ENCODE measurements at regions not wholly inside any gene's neighbourhood (a gene's known extent, or its start where the extent isn't known, plus 50 kb on each side); places are given as distances from the start of the nearest gene placed in this dataset.
"Not testable (repeated sequence)": the region's sequence is repeated elsewhere in the genome, so short reads cannot be mapped to it uniquely, and the experiment has no call there.

DNA sequence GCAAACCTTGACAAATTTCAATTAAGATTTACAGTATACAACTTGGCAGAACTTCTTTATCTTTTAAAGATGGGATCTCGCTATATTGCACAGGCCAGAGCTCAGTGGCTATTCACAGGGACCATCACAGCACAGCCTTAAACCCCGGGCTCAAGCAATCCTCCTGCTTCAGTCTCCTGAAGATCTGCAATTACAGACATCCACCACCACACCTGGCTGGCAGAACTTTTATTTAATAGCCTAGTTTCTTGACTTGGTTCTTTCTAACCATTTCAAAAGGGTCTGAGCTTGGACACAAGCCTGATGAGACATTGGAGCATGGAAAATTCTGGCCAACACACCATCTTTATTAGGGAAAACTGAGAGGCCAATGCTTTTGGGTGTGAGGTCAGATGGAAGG is 151.6 kb upstream of the KCNG1 start:
- Histone ChIP-seq H3K27ac (no peak overlapping the region), H3K36me3 (no peaks in the 10 kb centered on the region), H3K9me3 (no peaks in the 10 kb centered on the region), H3K4me3 (ENCODE audit: low read depth in 1 of 2, low read length in 1 of 2) (no peak overlapping the region), H3K27me3 (peaks cover 8% of the 10 kb centered on the region), H3K4me1 (ENCODE audit: control insufficient read depth in 1 of 2, insufficient read depth in 1 of 2, low read depth in 1 of 2, low read length in 1 of 2) (no peaks in the 10 kb centered on the region)
- TF ChIP-seq, protein P1, sequence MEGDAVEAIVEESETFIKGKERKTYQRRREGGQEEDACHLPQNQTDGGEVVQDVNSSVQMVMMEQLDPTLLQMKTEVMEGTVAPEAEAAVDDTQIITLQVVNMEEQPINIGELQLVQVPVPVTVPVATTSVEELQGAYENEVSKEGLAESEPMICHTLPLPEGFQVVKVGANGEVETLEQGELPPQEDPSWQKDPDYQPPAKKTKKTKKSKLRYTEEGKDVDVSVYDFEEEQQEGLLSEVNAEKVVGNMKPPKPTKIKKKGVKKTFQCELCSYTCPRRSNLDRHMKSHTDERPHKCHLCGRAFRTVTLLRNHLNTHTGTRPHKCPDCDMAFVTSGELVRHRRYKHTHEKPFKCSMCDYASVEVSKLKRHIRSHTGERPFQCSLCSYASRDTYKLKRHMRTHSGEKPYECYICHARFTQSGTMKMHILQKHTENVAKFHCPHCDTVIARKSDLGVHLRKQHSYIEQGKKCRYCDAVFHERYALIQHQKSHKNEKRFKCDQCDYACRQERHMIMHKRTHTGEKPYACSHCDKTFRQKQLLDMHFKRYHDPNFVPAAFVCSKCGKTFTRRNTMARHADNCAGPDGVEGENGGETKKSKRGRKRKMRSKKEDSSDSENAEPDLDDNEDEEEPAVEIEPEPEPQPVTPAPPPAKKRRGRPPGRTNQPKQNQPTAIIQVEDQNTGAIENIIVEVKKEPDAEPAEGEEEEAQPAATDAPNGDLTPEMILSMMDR (IDR thresholded peaks at IDR 0.05), result no peak

DNA sequence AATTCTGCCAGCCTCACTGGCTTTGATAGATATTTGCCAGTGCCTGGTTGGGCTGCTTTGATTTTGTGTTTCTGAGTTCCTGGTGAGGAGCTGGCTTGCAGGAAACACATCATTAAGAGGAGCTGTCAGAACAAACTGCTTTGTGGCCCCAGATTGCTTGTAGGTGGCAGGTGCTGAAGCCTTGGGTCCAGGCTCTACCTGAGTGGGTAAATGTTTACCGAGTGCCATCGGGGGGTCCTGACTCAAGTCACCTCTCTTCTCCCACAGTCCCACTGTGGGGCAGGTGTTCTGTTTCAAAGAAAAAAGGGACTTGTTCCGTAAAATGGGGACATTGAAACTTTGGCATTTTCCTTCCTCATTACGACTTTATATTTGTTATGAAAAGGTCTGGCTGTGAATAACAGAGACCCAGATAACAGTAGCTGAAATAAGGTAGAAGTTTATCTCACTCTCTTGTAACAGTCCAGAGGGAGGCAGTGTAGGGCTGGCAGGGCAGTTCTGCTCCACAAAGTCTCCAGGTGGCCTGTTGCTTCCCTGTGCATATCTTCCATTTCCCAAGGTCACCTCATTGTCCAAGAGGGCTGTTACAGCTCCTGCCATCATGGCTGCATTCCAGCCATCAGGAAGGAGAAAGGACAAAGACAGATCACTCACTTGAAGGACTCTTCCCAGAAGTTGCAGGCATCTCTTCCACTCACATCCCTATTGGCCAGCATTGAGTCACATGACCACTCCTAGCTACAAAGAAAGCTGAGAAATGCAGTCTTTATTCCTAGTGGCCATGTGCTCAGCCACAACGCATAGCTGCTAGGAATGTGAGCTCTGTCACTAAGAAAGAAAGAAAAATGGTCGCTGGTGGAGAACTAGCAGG is 149.9 kb upstream of the KCNG1 start:
- no peaks in the 10 kb centered on the region for H3K36me3 ChIP-seq
- no peaks in the 10 kb centered on the region for H3K9me3 ChIP-seq
- H3K27ac ChIP-seq, result no peak overlapping the region
- H3K4me3 ChIP-seq (ENCODE audit: low read depth in 1 of 2, low read length in 1 of 2), result no peak overlapping the region
- H3K4me1 ChIP-seq (ENCODE audit: control insufficient read depth in 1 of 2, insufficient read depth in 1 of 2, low read depth in 1 of 2, low read length in 1 of 2), result no peaks in the 10 kb centered on the region
- H3K27me3 ChIP-seq, result no peaks in the 10 kb centered on the region
- TF ChIP-seq, protein P1 (IDR thresholded peaks at IDR 0.05), result no peak

DNA sequence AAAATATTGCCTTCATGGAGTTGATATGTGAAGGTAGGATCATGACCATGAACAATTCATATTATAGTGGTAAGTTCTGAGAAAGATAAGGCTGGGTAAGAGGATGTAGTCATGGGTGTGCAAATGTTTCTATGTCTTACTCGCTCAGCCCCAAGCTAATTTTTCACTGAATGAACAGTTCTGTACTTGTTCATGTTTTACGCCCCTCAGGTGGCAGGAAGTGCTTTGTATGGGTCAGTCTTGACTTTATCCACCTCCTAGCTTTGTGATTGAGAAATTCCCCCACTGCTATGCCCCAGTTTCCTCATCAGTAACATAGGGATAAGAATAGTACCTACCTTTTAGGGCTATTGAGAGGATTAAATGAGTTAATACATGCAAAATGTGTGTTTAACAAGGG is 148.2 kb upstream of the KCNG1 start:
- no peaks in the 10 kb centered on the region for H3K9me3 ChIP-seq
- H3K27ac ChIP-seq, result no peak overlapping the region
- H3K4me3 ChIP-seq (ENCODE audit: low read depth in 1 of 2, low read length in 1 of 2), result no peak overlapping the region

DNA sequence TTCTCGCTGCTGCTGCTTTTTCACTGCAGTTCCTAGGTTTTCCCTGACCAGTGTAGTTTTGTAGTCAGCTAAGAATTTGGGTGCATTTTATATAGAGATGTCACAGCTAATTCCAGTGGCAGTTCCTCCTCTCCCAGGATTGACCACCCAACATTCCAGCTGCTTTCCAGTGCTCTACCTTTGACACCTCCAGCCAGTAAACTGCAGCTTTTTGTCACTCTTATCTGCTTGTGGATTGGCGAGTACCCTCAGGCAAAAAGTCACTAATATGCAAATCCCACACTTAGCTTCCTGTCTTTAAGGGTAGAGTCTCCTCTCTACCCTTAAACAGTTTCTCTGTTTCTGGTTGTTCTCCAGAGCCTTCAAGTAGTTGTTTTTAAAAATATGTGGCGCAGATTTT is 146.9 kb upstream of the KCNG1 start:
- H3K9me3 ChIP-seq, result no peaks in the 10 kb centered on the region
- no peaks in the 10 kb centered on the region for H3K27me3 ChIP-seq
- H3K36me3 ChIP-seq, result no peaks in the 10 kb centered on the region
- no peak overlapping the region for H3K4me3 ChIP-seq (ENCODE audit: low read depth in 1 of 2, low read length in 1 of 2)
- H3K27ac ChIP-seq, result no peak overlapping the region
- TF ChIP-seq, protein P1 (IDR thresholded peaks at IDR 0.05), result no peak
- H3K4me1 ChIP-seq (ENCODE audit: control insufficient read depth in 1 of 2, insufficient read depth in 1 of 2, low read depth in 1 of 2, low read length in 1 of 2), result no peaks in the 10 kb centered on the region

More for the DNA sequence above, 148.2 kb upstream of the KCNG1 start:
- H3K27me3 ChIP-seq, result no peaks in the 10 kb centered on the region
- TF ChIP-seq, protein P1 (IDR thresholded peaks at IDR 0.05), result no peak
- no peaks in the 10 kb centered on the region for H3K4me1 ChIP-seq (ENCODE audit: control insufficient read depth in 1 of 2, insufficient read depth in 1 of 2, low read depth in 1 of 2, low read length in 1 of 2)
- H3K36me3 ChIP-seq, result no peaks in the 10 kb centered on the region

DNA sequence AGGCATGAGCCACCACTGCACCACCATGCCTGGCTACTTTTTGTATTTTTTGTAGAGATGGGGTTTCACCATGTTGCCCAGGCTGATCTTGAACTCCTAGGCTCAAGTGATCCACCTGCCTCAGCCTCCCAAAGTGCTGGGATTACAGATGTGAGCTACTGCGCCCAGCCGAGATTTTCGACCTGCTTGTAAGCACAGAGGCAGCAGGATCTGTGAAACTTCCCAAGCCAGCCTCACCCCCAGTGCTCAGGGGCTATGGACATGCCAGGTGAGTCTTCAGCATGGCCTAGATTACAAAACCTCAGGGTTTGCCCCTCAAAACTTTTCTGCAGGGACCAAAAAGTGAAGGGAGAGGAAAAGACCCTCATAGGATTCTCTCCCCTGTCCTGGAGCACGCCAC is 145.0 kb upstream of the KCNG1 start:
- H3K27ac ChIP-seq; H3K4me3 ChIP-seq (ENCODE audit: low read depth in 1 of 2, low read length in 1 of 2); H3K4me1 ChIP-seq (ENCODE audit: control insufficient read depth in 1 of 2, insufficient read depth in 1 of 2, low read depth in 1 of 2, low read length in 1 of 2); H3K9me3 ChIP-seq; H3K27me3 ChIP-seq; H3K36me3 ChIP-seq: not testable (repeated sequence)

DNA sequence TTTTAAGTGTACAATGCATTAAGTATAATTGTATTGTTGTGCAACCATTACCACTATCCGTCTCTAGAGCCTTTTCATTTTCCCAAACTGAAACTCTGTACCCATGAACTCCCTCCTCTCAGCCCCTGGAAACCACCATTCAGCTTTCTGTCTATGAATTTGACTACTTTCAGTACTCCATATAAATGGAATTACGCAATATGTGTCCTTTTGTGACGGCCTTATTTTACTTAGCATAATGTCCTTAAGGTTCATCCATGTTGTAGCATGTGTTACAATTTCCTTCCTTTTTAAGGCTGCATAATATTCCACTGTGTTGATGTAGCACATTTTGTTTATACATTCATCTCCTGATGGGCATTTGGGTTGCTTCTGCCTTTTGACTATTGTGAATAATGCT is 143.6 kb upstream of the KCNG1 start:
- Histone ChIP-seq H3K27me3 (peaks cover 7% of the 10 kb centered on the region), H3K36me3 (no peaks in the 10 kb centered on the region), H3K4me1 (ENCODE audit: control insufficient read depth in 1 of 2, insufficient read depth in 1 of 2, low read depth in 1 of 2, low read length in 1 of 2) (no peaks in the 10 kb centered on the region), H3K9me3 (no peaks in the 10 kb centered on the region), H3K27ac (no peak overlapping the region), H3K4me3 (ENCODE audit: low read depth in 1 of 2, low read length in 1 of 2) (no peak overlapping the region)
- TF ChIP-seq, protein P1 (IDR thresholded peaks at IDR 0.05), result no peak

All from neutrophil (primary cell).